Panc1 (cell line): ENCODE measurements at regions not wholly inside any gene's neighbourhood (a gene's known extent, or its start where the extent isn't known, plus 50 kb on each side); places are given as distances from the start of the nearest gene placed in this dataset.

Experiments used
- ATAC-seq: fragments of 200-7000 bp; cut with Tn5 transposase; 2 replicates; pipeline ENCODE4 v1.9.1; 2020; ENCODE audit warnings: mild to moderate bottlenecking, moderate library complexity
- BruUV-seq: library from RNA; stranded (reverse); fragments of 400-500 nt; replicated peaks from 2 replicates; lab custom pipeline; 2021; lab: Mats Ljungman, UMichigan
- CTCF ChIA-PET: fragments of 300-600 bp; sonication (Branson Sonifier 250); formaldehyde crosslinking; loops from one replicate; lab custom pipeline; 2022; ENCODE audit warnings: antibody characterized with exemption; lab: Charles Lee
- POLR2A ChIA-PET: fragments of 300-600 bp; sonication (Branson Sonifier 250); formaldehyde crosslinking; loops from one replicate; lab custom pipeline; 2022; ENCODE audit warnings: antibody characterized with exemption; lab: Charles Lee
- DNase-seq: peaks from one replicate; pipeline ENCODE4 v3.0.0-alpha.2; 2010; ENCODE audit warnings: low read depth, low spot score
- H3K27ac ChIP-seq: 2 replicates; pipeline ENCODE4 v1.5.1; 2011; ENCODE audit warnings: mild to moderate bottlenecking, low read length, inconsistent platforms
- H3K27me3 ChIP-seq: fragments of 200-500 bp; sonication (Bioruptor generic); 2 replicates; pipeline ENCODE4 v1.6.0; 2014; ENCODE audit warnings: low read length, inconsistent platforms; ENCODE audit not compliant: control insufficient read depth, insufficient read depth
- H3K36me3 ChIP-seq: fragments of 200-500 bp; sonication (Bioruptor generic); 2 replicates; pipeline ENCODE4 v1.5.1; 2014; ENCODE audit warnings: inconsistent platforms, mild to moderate bottlenecking, low read length, moderate library complexity; ENCODE audit not compliant: control insufficient read depth, insufficient read depth
- H3K4me1 ChIP-seq: 2 replicates; pipeline ENCODE4 v1.5.1; 2011; ENCODE audit warnings: inconsistent platforms, mild to moderate bottlenecking, low read length, moderate library complexity; ENCODE audit not compliant: control insufficient read depth, insufficient read depth
- H3K4me3 ChIP-seq, 2 experiments: 2 replicates each; pipeline ENCODE4 v1.5.1; 2011 to 2012; ENCODE audit warnings: low read depth in 2 of 2, low read length in 2 of 2, mild to moderate bottlenecking in 2 of 2, inconsistent platforms in 1 of 2, moderate library complexity in 1 of 2
- H3K9me3 ChIP-seq: fragments of 200-500 bp; sonication (Bioruptor generic); 2 replicates; pipeline ENCODE4 v1.5.1; 2014; ENCODE audit warnings: low read depth, mild to moderate bottlenecking, inconsistent platforms, low read length, moderate library complexity; ENCODE audit not compliant: control insufficient read depth, insufficient read depth
- POLR2AphosphoS5 ChIP-seq: IDR thresholded peaks from 2 replicates; pipeline ENCODE4 v1.6.1; 2012; ENCODE audit warnings: mild to moderate bottlenecking, low read depth, low read length, moderate library complexity
- SIN3A ChIP-seq: IDR thresholded peaks from 2 replicates; pipeline ENCODE4 v1.6.1; 2012; ENCODE audit warnings: low read depth, mild to moderate bottlenecking, low read length, moderate library complexity, borderline replicate concordance; ENCODE audit not compliant: insufficient read depth
- TCF7L2 ChIP-seq: IDR thresholded peaks from 2 replicates; pipeline ENCODE4 v1.6.1; 2011; ENCODE audit warnings: mild to moderate bottlenecking, low read depth, low read length, inconsistent platforms
- in situ Hi-C: cut with HindIII; loops from 2 replicates; pipeline ENCODE4 v1.10.0; 2016; ENCODE audit warnings: low sequenced_read_pairs, low pct_unique_long_range_greater_than_20kb
- intact Hi-C: fragments of 100-400 bp; cut with micrococcal nuclease; formaldehyde crosslinking; loops from one replicate; pipeline ENCODE4 v1.10.0; 2022; ENCODE audit not compliant: unreplicated experiment
- TF ChIP-seq, protein P1 (sequence below): fragments of 450-650 bp; IDR thresholded peaks from 2 replicates; pipeline ENCODE4 v1.5.1; 2017; ENCODE audit warnings: mild to moderate bottlenecking
- TF ChIP-seq, protein P2 (sequence below), 2 experiments: IDR thresholded peaks; 2 replicates each; pipeline ENCODE4 v1.6.1; 2011 to 2012; ENCODE audit warnings: low read depth in 2 of 2, control low read depth in 1 of 2, low read length in 1 of 2, mild to moderate bottlenecking in 1 of 2, moderate library complexity in 1 of 2; ENCODE audit not compliant: insufficient read depth in 1 of 2

DNA sequence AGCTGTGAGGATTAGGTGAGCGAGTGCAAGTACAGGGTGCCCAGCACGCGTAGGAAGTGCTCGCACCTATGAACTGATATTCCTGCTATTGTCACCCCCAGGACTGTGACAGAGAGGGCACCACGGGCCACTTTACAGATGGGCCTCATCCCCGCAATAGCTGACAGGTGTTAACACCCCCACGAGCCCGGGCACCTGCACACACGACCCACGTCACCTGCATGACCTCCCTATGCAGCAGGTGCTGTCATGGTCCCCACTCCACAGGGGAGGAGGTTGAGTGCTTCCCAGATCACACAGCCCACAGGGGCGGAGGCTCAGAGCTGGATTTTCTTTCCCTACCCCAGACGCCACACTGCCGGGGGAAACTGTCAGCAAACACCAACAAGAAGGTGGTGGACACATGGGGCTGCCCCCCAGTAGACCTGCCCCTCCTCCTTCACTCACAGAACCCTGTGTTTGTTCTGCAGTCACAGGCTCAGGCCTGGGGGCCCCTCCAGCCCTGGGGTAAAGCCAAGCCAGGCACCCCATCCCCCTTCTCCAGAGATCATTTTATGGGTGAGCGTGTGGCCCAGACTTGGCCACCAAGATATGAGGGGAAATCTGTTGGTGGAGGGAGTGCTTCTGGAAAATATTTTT lies 465.5 kb downstream of the MATN1 start:
- no peaks in the 10 kb centered on the region for H3K4me1 ChIP-seq
- no TSS peak for BruUV-seq
- intact Hi-C loops, result no loop called here
- in situ Hi-C loops, result no loop called here
- H3K4me3 ChIP-seq, result no peak overlapping the region
- H3K27me3 ChIP-seq, result no peaks in the 10 kb centered on the region; the same call in none of the 2 replicates
- ChIA-PET POLR2A (no interaction called here), CTCF (no interaction called here)
- TF ChIP-seq, protein P1, sequence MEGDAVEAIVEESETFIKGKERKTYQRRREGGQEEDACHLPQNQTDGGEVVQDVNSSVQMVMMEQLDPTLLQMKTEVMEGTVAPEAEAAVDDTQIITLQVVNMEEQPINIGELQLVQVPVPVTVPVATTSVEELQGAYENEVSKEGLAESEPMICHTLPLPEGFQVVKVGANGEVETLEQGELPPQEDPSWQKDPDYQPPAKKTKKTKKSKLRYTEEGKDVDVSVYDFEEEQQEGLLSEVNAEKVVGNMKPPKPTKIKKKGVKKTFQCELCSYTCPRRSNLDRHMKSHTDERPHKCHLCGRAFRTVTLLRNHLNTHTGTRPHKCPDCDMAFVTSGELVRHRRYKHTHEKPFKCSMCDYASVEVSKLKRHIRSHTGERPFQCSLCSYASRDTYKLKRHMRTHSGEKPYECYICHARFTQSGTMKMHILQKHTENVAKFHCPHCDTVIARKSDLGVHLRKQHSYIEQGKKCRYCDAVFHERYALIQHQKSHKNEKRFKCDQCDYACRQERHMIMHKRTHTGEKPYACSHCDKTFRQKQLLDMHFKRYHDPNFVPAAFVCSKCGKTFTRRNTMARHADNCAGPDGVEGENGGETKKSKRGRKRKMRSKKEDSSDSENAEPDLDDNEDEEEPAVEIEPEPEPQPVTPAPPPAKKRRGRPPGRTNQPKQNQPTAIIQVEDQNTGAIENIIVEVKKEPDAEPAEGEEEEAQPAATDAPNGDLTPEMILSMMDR, result no peak
- TF ChIP-seq, protein P2, sequence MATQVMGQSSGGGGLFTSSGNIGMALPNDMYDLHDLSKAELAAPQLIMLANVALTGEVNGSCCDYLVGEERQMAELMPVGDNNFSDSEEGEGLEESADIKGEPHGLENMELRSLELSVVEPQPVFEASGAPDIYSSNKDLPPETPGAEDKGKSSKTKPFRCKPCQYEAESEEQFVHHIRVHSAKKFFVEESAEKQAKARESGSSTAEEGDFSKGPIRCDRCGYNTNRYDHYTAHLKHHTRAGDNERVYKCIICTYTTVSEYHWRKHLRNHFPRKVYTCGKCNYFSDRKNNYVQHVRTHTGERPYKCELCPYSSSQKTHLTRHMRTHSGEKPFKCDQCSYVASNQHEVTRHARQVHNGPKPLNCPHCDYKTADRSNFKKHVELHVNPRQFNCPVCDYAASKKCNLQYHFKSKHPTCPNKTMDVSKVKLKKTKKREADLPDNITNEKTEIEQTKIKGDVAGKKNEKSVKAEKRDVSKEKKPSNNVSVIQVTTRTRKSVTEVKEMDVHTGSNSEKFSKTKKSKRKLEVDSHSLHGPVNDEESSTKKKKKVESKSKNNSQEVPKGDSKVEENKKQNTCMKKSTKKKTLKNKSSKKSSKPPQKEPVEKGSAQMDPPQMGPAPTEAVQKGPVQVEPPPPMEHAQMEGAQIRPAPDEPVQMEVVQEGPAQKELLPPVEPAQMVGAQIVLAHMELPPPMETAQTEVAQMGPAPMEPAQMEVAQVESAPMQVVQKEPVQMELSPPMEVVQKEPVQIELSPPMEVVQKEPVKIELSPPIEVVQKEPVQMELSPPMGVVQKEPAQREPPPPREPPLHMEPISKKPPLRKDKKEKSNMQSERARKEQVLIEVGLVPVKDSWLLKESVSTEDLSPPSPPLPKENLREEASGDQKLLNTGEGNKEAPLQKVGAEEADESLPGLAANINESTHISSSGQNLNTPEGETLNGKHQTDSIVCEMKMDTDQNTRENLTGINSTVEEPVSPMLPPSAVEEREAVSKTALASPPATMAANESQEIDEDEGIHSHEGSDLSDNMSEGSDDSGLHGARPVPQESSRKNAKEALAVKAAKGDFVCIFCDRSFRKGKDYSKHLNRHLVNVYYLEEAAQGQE (IDR thresholded peaks at IDR 0.05; ENCODE audit: insufficient read depth in 1 of 2, low read depth in 2 of 2, low read length in 1 of 2), result no peak
- TF ChIP-seq TCF7L2, result no peak
- TF ChIP-seq SIN3A, result no peak
- no peak for TF ChIP-seq POLR2AphosphoS5
- ATAC-seq (no peak), DNase-seq (no peak)
- H3K36me3 ChIP-seq, result no peaks in the 10 kb centered on the region
- H3K9me3 ChIP-seq, result no peaks in the 10 kb centered on the region
- no peak overlapping the region for H3K27ac ChIP-seq

- in situ Hi-C loops (no loop called here), intact Hi-C loops (no loop called here)
- DNase-seq (no peak), ATAC-seq (no peak)
- BruUV-seq, result no TSS peak
- CTCF ChIA-PET, result no interaction called here
- Histone ChIP-seq H3K9me3 (no peaks in the 10 kb centered on the region), H3K36me3 (no peaks in the 10 kb centered on the region), H3K27ac (no peak overlapping the region), H3K4me1 (no peaks in the 10 kb centered on the region), H3K4me3 (no peak overlapping the region), H3K27me3 (no peaks in the 10 kb centered on the region; the same call in none of the 2 replicates)
- POLR2A ChIA-PET, result no interaction called here
- TF ChIP-seq POLR2AphosphoS5 (no peak), SIN3A (no peak), TCF7L2 (no peak)
- TF ChIP-seq, protein P1, result no peak
- TF ChIP-seq, protein P2 (IDR thresholded peaks at IDR 0.05; ENCODE audit: insufficient read depth in 1 of 2, low read depth in 2 of 2, low read length in 1 of 2), result no peak
Measured at GRCh38 chr1:30257322-30257721, 466.1 kb downstream of the MATN1 start.
